NCI-H187 (cell line): ENCODE measurements at regions not wholly inside any gene's neighbourhood (a gene's known extent, or its start where the extent isn't known, plus 50 kb on each side); places are given as distances from the start of the nearest gene placed in this dataset.
"Not testable (repeated sequence)": the region's sequence is repeated elsewhere in the genome, so short reads cannot be mapped to it uniquely, and the experiment has no call there.

Experiments
- DNase-seq, 2 experiments: peaks; one replicate each; lab custom pipeline; 2025; lab: John Stamatoyannopoulos, UW

- DNase-seq, result no peak
These were observed 52.0 kb downstream of the ZC3H11B start for GRCh38 chr1:219560856-219561255.

DNA sequence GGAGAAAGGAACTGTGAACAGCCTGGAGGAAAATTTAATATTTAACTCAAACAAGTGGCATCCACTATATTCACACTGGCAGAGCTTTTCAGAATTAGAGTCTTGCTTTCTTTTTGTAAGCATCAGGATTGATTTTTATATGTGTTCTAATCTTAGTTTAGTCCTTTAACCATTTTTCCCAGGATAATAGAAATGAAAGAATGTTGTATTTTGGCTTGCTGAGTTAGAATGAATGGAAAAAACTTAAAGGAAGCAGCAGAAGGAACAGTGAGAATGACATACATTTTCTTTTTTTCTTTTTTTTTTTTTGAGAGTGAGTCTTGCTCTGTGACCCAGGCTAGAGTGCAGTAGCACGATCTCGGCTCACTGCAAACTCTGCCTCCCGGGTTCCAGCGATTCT, 53.0 kb downstream of the ZC3H11B start:
- no peak for DNase-seq

GRCh38 chr1:219555806-219556205, 57.1 kb downstream of the ZC3H11B start:
- DNase-seq, result no peak

DNA sequence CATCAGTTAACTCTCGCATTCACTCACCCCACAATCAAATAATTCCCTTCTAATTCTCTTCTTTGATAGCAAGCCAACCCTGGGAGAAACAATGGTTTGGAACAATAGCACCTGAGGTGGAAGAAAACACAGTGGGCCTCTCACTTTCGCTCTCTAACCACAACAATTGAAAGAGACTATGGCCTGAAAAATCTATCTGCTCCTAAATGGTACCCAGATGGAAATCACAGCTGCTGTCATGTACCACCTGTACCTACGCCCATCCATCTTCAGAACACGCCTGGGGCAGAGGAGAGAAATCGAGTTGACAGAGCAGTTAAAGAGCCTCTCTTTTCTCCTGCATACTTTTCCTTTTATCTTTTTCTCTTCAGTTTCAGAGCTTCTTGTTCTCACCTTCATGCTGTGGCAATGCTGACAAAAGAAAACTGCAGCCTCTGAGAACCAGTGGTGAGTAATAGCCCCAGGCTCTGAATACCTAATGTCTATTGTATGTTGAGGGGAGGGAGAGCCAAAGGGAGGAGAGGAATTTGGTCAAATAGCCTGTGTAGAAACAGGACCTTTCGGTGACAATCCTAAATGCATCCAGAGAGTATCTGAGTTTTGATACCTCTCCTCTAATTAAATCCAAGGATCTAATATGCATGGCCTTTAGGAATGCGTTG, 57.7 kb downstream of the ZC3H11B start:
- no peak for DNase-seq

- no peak for DNase-seq
These were observed 58.9 kb downstream of the ZC3H11B start for GRCh38 chr1:219553934-219554502.

DNA sequence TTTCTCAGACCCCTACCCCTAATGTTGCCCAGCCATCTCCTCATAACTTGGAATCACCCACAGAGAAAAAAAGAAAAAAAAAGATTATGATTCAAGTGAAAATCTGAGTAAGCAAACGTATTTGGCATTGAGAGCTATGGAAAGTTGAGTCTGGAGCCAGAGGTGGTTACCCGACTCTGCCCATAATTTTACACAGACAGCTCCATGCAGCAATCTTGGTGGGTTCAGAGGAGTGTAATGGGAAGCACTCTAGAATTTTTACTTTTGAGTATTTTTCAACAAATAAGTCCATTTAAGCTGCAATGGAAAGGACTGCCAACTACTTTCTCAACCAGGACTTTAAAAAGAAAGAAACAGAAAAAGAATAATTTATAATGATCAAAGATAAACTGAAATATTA, 62.7 kb downstream of the ZC3H11B start:
- no peak for DNase-seq

DNA sequence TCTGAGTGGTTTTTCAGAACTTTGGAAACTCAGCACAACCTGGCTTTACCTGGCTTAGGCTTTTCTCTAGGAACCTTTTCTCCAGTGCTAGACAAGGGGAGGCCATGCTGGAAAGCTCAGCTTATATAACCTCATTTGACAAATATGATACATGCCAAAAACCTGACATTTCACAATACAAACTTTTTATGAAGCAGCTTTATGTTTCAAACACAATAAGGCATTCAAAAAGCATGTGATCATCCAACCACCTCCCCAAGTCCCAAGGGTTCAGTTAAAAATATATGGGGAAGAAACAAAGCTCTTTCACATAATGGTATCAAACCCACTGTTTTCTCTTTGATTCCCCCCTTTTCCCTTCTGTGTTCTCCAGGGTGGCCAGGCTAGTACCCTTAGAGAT, 63.7 kb downstream of the ZC3H11B start:
- no peak for DNase-seq

DNA sequence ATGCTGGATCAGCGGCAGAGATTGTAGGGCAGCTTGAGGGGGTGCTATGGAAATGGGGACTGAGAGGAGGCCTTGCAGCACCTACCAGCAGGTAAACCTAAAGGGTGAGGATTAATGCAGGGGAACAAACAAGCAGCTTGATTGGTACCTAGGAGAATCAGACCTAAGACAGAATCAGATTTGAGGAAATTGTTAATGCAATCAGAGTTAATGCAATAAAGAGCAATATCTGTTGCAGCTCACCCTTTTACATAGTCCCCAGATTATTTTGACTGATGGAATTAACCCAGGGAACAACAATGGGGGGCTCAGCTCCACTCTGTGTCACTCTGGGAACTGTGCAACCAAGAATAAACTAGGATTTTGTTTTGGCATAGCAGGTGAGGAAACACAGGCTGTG, 64.5 kb downstream of the ZC3H11B start:
- DNase-seq, result no peak

- not testable (repeated sequence) for DNase-seq
These were observed 67.1 kb downstream of the ZC3H11B start for GRCh38 chr1:219545756-219546155.

- DNase-seq, result no peak
These were observed 68.6 kb downstream of the ZC3H11B start for GRCh38 chr1:219544163-219544846.

DNA sequence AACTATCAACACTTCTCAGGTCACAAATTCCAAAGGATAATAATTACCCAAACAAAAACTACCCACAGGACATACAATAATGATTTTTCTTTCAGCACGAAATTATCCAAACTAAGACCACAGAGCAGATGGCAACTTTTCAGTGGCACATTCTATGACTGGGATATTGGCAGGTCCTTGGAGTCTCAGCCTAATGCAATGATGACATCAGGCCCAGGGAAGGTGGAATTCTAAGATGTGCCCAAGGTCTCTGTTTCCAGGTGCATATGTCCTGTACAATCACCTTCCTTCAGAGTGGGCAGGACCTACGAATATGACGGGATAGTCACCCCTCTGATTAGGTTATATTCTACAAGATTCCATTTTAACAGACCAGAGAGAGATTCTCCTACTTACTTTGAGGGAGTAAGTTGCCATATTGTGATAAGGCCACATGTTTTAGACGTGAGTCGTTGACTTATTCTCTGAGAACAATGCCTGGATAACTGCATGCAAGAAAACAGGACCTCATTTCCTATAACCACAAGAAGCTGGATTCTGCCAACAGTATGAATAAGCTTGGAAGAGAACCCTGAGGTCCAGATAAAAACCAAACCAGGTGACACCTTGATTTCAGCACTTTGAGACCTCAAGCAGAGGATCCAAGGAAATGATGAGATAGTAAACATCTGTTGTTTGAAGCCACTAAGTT, 69.9 kb downstream of the ZC3H11B start:
- no peak for DNase-seq

DNA sequence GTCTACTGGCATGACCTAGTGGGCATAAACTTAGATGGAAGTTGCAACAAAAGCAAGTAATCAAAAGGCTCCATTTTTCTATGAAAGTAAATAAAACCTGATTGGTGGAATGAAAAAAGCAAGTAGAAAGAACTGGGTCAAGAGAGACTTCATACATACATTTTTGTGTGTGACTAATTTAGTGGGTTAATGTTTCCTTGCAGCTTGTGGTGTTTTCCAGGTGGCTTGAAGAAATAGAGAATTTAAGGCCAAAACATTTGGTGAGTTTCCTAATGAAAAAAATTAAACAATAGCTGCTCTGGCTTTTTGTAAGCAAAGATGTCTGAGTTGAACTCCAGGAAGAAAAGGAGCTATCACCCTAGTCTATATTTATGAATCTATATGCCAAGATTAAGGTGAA, 71.0 kb downstream of the ZC3H11B start:
- DNase-seq, result no peak

DNA sequence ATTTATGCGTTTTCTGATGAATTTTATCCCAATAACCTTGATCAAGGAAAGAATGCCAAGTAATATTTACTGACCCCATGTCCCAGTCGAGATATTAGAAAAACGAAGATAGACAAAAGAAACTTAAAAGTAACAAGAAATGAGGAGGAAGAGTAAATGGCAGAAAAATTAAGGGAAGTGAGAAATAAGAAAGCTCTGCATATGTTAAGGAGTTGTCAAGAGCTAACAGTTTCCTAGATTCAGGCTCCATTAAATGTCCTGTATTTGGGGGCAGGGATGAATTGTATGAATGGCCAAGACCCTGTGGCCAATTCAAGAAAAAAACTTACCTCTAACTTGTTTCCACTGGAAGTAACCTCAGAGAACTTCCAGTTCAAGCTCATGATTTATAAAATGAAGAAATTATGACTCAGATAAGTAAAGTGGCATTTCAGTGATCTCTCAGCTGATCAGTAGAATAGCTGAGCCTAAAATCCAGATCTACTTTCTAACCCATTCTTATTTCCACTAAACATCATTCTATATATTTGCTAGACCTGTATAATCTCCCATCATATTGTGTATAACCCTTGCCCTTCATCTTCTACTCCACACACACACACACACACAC, 73.2 kb downstream of the ZC3H11B start:
- no peak for DNase-seq

DNA sequence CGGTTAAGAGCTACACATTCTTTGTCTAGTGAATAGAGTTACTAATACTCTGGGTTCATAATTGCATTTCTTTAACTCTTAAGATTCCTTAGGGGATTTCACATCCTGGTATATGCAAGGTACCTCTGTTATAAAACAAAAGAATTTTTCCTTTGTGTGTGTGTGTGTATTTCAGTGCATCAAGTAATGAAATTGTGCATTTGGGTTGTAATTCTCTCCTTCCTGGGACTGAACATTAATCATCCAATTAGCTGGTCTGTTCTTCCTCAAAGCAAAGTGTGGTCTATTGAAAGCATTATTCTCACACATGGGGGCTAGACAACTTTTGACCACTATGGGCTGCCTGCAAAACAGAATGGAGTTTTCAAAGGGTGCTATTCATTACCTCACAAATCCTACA, 74.0 kb downstream of the ZC3H11B start:
- no peak for DNase-seq

DNA sequence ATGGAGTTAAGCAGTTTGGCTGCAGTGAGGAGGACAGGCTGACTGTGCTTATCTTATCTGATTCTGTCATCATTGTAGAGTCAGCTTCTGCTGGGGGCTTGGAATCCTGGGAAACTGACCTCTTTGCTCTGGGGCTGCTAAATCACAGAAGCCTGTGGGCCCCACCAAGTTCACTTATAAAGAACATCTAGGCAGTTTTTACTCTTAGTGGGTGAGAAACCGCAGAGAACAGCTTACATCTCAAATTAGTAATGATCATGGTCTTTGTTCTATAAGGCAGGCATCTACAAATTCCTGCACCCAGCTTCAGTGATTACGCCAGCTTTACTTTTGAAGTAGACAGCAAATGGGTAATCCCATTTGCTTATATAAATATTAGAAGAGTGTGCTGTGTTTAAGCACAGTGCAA, 75.7 kb downstream of the ZC3H11B start:
- DNase-seq, result no peak

- DNase-seq, result no peak
These were observed 76.9 kb downstream of the ZC3H11B start for GRCh38 chr1:219536038-219536437.

GRCh38 chr1:219534991-219535390, 77.9 kb downstream of the ZC3H11B start:
- DNase-seq, result no peak

- DNase-seq, result no peak
These were observed 79.6 kb downstream of the ZC3H11B start for GRCh38 chr1:219533280-219533679.

DNA sequence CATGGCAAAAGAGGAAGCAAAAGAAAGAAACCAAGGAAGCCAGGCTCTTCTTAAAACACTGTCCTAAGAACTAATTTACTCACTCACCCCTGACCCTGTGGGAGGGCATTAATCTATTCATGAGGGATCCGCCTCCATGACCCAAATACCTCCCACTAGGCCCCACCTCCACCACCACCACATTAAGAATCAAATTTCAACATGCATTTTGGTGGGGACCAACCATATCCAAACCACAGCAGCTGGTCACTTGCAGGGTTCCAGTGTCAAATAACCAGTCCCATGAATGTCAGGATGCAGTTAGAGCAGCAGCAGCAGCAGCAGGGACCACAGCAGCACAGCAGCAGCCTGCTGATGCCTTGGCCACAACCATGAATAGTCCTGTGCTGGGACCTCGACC, 83.8 kb downstream of the ZC3H11B start:
- DNase-seq, result no peak

- no peak for DNase-seq
These were observed 84.3 kb downstream of the ZC3H11B start for GRCh38 chr1:219528633-219529032.

DNA sequence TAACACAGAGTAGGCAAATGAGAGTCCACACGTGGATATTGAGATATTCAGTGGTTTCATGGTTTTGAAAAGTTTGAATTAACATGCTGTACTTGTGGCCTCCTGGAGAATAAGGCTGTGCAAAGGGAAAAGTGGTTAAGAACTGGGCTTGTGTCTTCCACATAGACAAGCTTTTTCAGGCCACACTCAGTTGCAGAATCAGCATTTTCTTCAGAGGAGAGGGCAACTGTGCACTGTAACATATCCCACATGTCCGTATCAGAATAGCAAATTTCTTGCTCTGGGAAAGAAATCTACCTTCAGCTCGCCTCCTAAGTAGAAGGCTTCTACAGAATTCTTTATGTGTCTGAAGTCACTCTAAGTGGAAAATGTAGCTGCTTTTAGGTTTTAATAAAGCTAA, 84.9 kb downstream of the ZC3H11B start:
- no peak for DNase-seq

GRCh38 chr1:219526074-219526473, 86.8 kb downstream of the ZC3H11B start:
- DNase-seq, result no peak

GRCh38 chr1:219523411-219523810, 89.5 kb downstream of the ZC3H11B start:
- no peak for DNase-seq
